Ascending aorta (tissue), 2 donors: ENCODE measurements at regions not wholly inside any gene's neighbourhood (a gene's known extent, or its start where the extent isn't known, plus 50 kb on each side); places are given as distances from the start of the nearest gene placed in this dataset.

Source experiments
- DNase-seq, 2 donors: peaks; one replicate each; pipeline ENCODE4 v3.0.0-alpha.2; 2019; ENCODE audit warnings: low spot score in 2 of 2
- H3K27ac ChIP-seq, 2 donors: fragments of 200-600 bp; sonication (generic); one replicate each; pipeline ENCODE4 v1.5.1; 2016 to 2017; ENCODE audit warnings: mild to moderate bottlenecking in 1 of 2
- H3K27me3 ChIP-seq: fragments of 200-600 bp; sonication (generic); one replicate; pipeline ENCODE4 v1.5.1; 2017
- H3K36me3 ChIP-seq, 2 donors: fragments of 200-600 bp; sonication (generic); one replicate each; pipeline ENCODE4 v1.5.1; 2016
- H3K4me1 ChIP-seq, 2 donors: fragments of 200-600 bp; sonication (generic); one replicate each; pipeline ENCODE4 v1.5.1; 2016 to 2017; ENCODE audit warnings: mild to moderate bottlenecking in 1 of 2
- H3K4me3 ChIP-seq, 2 donors: fragments of 200-600 bp; sonication (generic); one replicate each; pipeline ENCODE4 v1.5.1; 2016 to 2017; ENCODE audit warnings: mild to moderate bottlenecking in 1 of 2
- H3K9me3 ChIP-seq, 2 donors: fragments of 200-600 bp; sonication (generic); one replicate each; pipeline ENCODE4 v1.5.1; 2016
- intact Hi-C: fragments of 100-400 bp; cut with DNase I; formaldehyde crosslinking; loops from one replicate; pipeline ENCODE4 v1.15.1; 2023
- TF ChIP-seq, protein P1 (sequence below), 3 experiments: fragments of 200-600 bp in 2 of 3; fragments of 450-650 bp in 1 of 3; sonication (generic) in 2 of 3; IDR thresholded peaks; one replicate each; pipeline ENCODE4 v1.5.1; 2016 to 2019; ENCODE audit warnings: antibody characterized with exemption in 3 of 3, mild to moderate bottlenecking in 1 of 3, moderate library complexity in 1 of 3

DNA sequence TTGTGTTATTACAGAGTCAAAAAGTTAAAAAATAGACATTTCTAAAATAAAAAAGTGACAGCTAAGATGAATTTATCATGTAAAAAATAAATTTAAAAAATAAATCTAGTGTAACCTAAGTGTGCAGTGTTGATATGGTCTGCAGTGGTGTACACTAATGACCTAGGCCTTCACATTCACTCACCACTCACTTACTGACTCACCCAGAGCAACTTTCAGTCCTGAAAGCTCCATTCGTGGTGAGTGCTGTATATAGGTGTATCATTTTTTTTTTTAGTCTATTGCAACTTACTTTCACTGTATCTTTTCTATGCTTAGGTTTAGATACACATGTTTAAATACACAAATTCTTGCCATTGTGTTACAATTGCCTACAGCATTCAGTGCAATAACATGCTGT is 459.4 kb upstream of the ROBO1 start:
- TF ChIP-seq, protein P1, sequence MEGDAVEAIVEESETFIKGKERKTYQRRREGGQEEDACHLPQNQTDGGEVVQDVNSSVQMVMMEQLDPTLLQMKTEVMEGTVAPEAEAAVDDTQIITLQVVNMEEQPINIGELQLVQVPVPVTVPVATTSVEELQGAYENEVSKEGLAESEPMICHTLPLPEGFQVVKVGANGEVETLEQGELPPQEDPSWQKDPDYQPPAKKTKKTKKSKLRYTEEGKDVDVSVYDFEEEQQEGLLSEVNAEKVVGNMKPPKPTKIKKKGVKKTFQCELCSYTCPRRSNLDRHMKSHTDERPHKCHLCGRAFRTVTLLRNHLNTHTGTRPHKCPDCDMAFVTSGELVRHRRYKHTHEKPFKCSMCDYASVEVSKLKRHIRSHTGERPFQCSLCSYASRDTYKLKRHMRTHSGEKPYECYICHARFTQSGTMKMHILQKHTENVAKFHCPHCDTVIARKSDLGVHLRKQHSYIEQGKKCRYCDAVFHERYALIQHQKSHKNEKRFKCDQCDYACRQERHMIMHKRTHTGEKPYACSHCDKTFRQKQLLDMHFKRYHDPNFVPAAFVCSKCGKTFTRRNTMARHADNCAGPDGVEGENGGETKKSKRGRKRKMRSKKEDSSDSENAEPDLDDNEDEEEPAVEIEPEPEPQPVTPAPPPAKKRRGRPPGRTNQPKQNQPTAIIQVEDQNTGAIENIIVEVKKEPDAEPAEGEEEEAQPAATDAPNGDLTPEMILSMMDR (IDR thresholded peaks at IDR 0.05), result no peak
- intact Hi-C loops, result no loop called here

DNA sequence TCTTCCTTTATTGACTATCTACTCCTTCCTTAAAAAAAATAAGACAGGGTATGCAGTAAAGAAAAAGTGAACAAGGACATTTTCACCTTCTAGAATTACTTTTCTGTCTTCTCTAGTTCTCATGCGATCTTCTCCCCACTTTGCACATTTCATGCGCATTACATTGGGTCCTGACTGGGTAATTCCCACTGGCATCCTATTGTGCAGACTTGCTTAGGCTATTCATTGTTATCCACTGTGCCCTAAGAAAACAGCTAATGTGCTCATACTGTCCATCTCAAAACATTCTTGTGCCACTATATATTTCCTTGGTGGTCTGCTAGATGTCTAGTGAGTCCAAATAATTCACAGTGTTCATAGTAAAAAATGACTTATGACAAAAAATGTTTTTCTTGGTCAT is 447.4 kb upstream of the ROBO1 start:
- no peaks in the 10 kb centered on the region for H3K36me3 ChIP-seq
- no peaks in the 10 kb centered on the region for H3K9me3 ChIP-seq
- H3K27ac ChIP-seq, result no peak overlapping the region
- H3K4me3 ChIP-seq, result no peak overlapping the region
- no peak for DNase-seq
- intact Hi-C loops, result no loop called here
- TF ChIP-seq, protein P1 (IDR thresholded peaks at IDR 0.05), result no peak
- H3K27me3 ChIP-seq, result no peaks in the 10 kb centered on the region
- H3K4me1 ChIP-seq, result no peaks in the 10 kb centered on the region

More for the DNA sequence above, 459.4 kb upstream of the ROBO1 start:
- no peak for DNase-seq
- no peaks in the 10 kb centered on the region for H3K27me3 ChIP-seq
- H3K9me3 ChIP-seq, result no peaks in the 10 kb centered on the region
- H3K4me3 ChIP-seq, result no peak overlapping the region
- no peaks in the 10 kb centered on the region for H3K36me3 ChIP-seq
- no peaks in the 10 kb centered on the region for H3K4me1 ChIP-seq
- no peak overlapping the region for H3K27ac ChIP-seq

DNA sequence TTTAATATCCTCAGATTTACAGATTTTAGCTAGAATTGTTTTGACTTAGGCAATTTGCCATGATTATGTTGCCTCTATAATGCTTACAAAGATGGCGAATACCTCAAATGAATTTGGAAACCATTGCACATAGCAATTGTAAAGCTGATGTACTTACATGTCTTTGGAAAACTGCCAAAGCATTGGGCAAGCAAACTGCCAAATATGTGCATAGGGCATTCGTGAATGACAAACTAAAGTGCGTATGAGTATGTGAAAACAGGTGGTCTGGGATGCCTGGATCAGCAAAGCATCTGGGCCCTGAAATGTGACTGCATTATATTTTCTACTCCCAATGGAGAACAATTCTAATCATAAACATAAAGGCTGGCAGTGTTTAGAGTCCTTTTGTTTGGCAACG is 445.3 kb upstream of the ROBO1 start:
- Histone ChIP-seq H3K36me3 (no peaks in the 10 kb centered on the region), H3K27me3 (no peaks in the 10 kb centered on the region), H3K9me3 (no peaks in the 10 kb centered on the region), H3K4me1 (no peaks in the 10 kb centered on the region), H3K4me3 (no peak overlapping the region), H3K27ac (no peak overlapping the region)
- intact Hi-C loops, result no loop called here
- TF ChIP-seq, protein P1 (IDR thresholded peaks at IDR 0.05), result no peak
- no peak for DNase-seq

DNA sequence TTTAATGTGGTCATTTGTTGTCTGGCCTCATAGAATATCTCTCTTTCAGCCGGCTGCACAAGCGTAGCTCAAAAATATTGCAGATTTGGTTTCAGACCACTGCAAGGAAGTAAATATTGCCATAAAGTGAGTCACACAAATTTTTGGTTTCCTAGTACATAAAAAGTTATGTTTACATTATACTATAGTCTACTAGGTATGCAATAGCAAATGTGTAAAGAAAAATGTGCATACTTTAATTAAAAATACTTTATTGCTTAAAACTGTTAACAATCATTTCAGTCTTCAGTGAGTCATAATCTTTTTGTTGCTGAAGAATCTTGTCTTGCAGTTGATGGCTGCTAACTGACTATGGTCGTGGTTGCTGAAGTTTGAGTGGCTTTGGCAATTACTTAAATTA is 425.1 kb upstream of the ROBO1 start:
- TF ChIP-seq, protein P1 (IDR thresholded peaks at IDR 0.05), result no peak
- Histone ChIP-seq H3K27ac (no peak overlapping the region), H3K4me1 (no peaks in the 10 kb centered on the region), H3K9me3 (no peaks in the 10 kb centered on the region), H3K4me3 (no peak overlapping the region), H3K27me3 (no peaks in the 10 kb centered on the region), H3K36me3 (no peaks in the 10 kb centered on the region)
- intact Hi-C loops, result no loop called here
- DNase-seq, result no peak

DNA sequence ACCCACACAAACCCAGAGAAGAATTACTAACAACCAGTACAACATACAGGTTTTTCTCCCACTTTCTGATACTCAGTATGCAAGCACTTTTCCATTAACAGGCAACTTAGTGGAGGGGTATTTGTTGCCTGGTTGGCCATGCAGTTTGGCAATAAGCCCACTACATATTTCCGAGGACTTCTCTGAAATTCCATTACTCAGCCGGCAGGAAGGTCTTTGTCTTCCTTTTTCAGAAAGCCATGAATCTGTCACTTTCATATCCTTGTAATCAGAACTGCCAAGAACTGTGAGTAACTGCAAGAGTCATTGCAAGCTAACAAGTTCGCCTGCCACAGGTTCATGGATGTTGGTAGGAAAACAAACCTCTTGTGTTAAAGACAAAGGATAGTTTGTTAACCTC is 422.3 kb upstream of the ROBO1 start:
- TF ChIP-seq, protein P1 (IDR thresholded peaks at IDR 0.05), result no peak
- Histone ChIP-seq H3K27ac (no peak overlapping the region), H3K4me3 (no peak overlapping the region), H3K36me3 (no peaks in the 10 kb centered on the region), H3K4me1 (no peaks in the 10 kb centered on the region), H3K9me3 (no peaks in the 10 kb centered on the region), H3K27me3 (no peaks in the 10 kb centered on the region)
- DNase-seq, result no peak
- intact Hi-C loops, result no loop called here

DNA sequence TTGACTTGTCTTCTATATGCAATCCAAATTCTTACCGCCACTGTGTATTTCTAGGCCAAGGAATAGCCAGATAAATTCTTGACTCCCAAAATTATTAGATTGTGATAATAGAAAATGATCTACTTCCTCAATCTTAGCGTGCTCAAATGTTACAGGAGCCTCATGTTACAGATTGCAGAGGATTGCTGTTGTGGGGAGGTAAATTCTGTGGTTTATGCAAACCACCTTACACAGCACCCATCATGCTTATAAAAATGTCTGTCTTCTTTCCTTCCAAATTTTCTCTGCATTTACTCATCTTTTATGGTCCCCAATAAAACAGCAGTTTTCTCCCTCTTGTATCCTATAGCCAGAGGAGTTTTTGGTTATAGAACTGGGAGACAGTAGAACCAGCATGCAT is 420.2 kb upstream of the ROBO1 start:
- TF ChIP-seq, protein P1 (IDR thresholded peaks at IDR 0.05), result no peak
- intact Hi-C loops, result no loop called here
- H3K4me3 ChIP-seq, result no peak overlapping the region
- no peaks in the 10 kb centered on the region for H3K9me3 ChIP-seq
- no peaks in the 10 kb centered on the region for H3K36me3 ChIP-seq
- no peak for DNase-seq
- H3K27me3 ChIP-seq, result no peaks in the 10 kb centered on the region
- H3K4me1 ChIP-seq, result no peaks in the 10 kb centered on the region
- no peak overlapping the region for H3K27ac ChIP-seq
